ENCODE measurements at regions not wholly inside any gene's neighbourhood (a gene's known extent, or its start where the extent isn't known, plus 50 kb on each side); places are given as distances from the start of the nearest gene placed in this dataset.

DNA sequence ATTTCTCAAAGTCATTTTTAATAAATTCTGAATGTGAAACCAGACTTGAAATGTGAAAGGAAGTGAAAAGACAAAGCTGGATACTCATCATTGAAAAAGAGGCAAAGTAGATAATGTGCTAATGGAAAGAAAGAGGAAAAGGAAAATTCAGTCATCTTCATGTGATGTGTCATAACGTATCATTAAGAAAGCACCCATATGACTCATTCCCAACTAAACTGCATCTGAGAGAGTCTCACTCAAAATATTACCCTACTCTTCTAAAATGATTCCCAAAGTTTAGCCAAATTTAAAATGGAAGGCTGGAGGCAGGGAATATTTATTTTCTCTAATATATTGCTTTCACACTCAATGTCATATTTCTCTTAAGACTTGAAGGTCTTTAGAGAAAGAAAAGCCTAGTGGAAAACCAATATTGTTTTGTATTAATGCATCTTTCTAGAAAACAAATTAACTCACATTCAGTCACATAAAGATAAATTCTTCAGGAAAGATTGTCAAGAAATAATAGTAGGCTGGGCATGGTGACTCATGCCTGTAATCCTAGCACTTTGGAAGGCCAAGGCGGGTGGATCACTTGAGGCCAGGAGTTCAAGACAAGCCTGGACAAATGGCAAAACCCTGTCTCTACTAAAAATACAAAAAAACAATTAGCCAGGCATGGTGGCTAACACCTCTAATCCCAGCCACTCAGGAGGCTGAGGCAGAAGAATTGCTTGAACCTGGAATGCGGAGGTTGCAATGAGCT is 129.9 kb downstream of the SLC30A10 start:
- no peak for TF ChIP-seq EZH2phosphoT487 (IDR thresholded peaks at IDR 0.05; ENCODE audit: borderline replicate concordance)
- TF ChIP-seq, protein P1, sequence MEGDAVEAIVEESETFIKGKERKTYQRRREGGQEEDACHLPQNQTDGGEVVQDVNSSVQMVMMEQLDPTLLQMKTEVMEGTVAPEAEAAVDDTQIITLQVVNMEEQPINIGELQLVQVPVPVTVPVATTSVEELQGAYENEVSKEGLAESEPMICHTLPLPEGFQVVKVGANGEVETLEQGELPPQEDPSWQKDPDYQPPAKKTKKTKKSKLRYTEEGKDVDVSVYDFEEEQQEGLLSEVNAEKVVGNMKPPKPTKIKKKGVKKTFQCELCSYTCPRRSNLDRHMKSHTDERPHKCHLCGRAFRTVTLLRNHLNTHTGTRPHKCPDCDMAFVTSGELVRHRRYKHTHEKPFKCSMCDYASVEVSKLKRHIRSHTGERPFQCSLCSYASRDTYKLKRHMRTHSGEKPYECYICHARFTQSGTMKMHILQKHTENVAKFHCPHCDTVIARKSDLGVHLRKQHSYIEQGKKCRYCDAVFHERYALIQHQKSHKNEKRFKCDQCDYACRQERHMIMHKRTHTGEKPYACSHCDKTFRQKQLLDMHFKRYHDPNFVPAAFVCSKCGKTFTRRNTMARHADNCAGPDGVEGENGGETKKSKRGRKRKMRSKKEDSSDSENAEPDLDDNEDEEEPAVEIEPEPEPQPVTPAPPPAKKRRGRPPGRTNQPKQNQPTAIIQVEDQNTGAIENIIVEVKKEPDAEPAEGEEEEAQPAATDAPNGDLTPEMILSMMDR (conservative IDR thresholded peaks at IDR 0.05; ENCODE audit: low read length), result no peak
- H3K9ac ChIP-seq (ENCODE audit: low read depth, low read length, poor library complexity, severe bottlenecking), result no peak overlapping the region
- no peaks in the 10 kb centered on the region for H3K79me2 ChIP-seq (ENCODE audit: insufficient read depth, low read length)
- H3K9me2 ChIP-seq (replicated peaks; ENCODE audit: low read depth, low read length), result 0 out of 2 replicates have a peak, but pooled peaks cover 4% of the 10 kb centered on the region
- no peaks in the 10 kb centered on the region for H4K20me1 ChIP-seq (ENCODE audit: insufficient read depth, low read length, poor library complexity, severe bottlenecking)
- no peaks in the 10 kb centered on the region for H3K9me3 ChIP-seq (ENCODE audit: insufficient read depth, low read depth, low read length)
- no peaks in the 10 kb centered on the region for H3F3A ChIP-seq (ENCODE audit: low read depth)
- H2AFZ ChIP-seq (ENCODE audit: low read length), result no peak overlapping the region
- H3K4me2 ChIP-seq (ENCODE audit: low read depth, low read length, poor library complexity, severe bottlenecking), result no peak overlapping the region
- no peaks in the 10 kb centered on the region for H3K4me1 ChIP-seq (ENCODE audit: insufficient read depth, low read length, poor library complexity, severe bottlenecking)
- H3K27me3 ChIP-seq (ENCODE audit: insufficient read depth, low read length, poor library complexity, severe bottlenecking), result no peaks in the 10 kb centered on the region
- no peaks in the 10 kb centered on the region for H3K36me3 ChIP-seq (ENCODE audit: insufficient read depth, low read length)
- no peak overlapping the region for H3K4me3 ChIP-seq (ENCODE audit: low read length, poor library complexity, severe bottlenecking)

- Histone ChIP-seq H4K20me1 (ENCODE audit: insufficient read depth, low read length, poor library complexity, severe bottlenecking) (no peaks in the 10 kb centered on the region), H3K27me3 (ENCODE audit: insufficient read depth, low read length, poor library complexity, severe bottlenecking) (no peaks in the 10 kb centered on the region), H3K9ac (ENCODE audit: low read depth, low read length, poor library complexity, severe bottlenecking) (no peak overlapping the region), H3K9me3 (ENCODE audit: insufficient read depth, low read depth, low read length) (no peaks in the 10 kb centered on the region), H3F3A (ENCODE audit: low read depth) (no peaks in the 10 kb centered on the region), H3K36me3 (ENCODE audit: insufficient read depth, low read length) (no peaks in the 10 kb centered on the region), H3K79me2 (ENCODE audit: insufficient read depth, low read length) (no peaks in the 10 kb centered on the region), H3K9me2 (replicated peaks; ENCODE audit: low read depth, low read length) (0 out of 2 replicates have a peak, but pooled peaks cover 4% of the 10 kb centered on the region), H2AFZ (ENCODE audit: low read length) (no peak overlapping the region), H3K4me1 (ENCODE audit: insufficient read depth, low read length, poor library complexity, severe bottlenecking) (no peaks in the 10 kb centered on the region), H3K4me2 (ENCODE audit: low read depth, low read length, poor library complexity, severe bottlenecking) (no peak overlapping the region), H3K4me3 (ENCODE audit: low read length, poor library complexity, severe bottlenecking) (no peak overlapping the region)
- TF ChIP-seq EZH2phosphoT487 (IDR thresholded peaks at IDR 0.05; ENCODE audit: borderline replicate concordance), result no peak
- TF ChIP-seq, protein P1 (conservative IDR thresholded peaks at IDR 0.05; ENCODE audit: low read length), result no peak
Measured at GRCh38 chr1:219797683-219798082, 130.7 kb downstream of the SLC30A10 start.

DNA sequence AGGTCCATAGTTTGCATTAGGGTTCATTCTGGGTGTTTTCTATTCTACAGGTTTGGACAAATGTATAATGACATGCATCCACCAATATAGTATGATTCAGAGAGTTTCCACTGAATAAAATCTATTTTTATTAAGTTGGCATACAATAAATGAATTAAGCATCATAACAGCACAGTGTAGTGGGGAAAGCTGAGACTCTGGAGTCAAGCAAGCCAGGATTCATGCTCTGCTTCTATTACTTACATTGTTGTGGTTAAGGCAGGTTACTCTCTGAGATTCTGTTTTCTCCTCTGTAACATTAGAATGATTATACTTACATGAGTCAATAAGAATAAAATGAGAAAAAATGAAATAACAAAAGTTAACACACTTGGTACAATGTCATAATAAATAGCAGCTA is 131.3 kb downstream of the SLC30A10 start:
- Histone ChIP-seq H3K9me2 (replicated peaks; ENCODE audit: low read depth, low read length) (0 out of 2 replicates have a peak, but pooled peaks cover 4% of the 10 kb centered on the region), H3K4me2 (ENCODE audit: low read depth, low read length, poor library complexity, severe bottlenecking) (no peak overlapping the region), H3K27me3 (ENCODE audit: insufficient read depth, low read length, poor library complexity, severe bottlenecking) (no peaks in the 10 kb centered on the region), H2AFZ (ENCODE audit: low read length) (no peak overlapping the region), H3K9ac (ENCODE audit: low read depth, low read length, poor library complexity, severe bottlenecking) (no peak overlapping the region), H3K4me3 (ENCODE audit: low read length, poor library complexity, severe bottlenecking) (no peak overlapping the region), H3F3A (ENCODE audit: low read depth) (no peaks in the 10 kb centered on the region), H4K20me1 (ENCODE audit: insufficient read depth, low read length, poor library complexity, severe bottlenecking) (no peaks in the 10 kb centered on the region), H3K36me3 (ENCODE audit: insufficient read depth, low read length) (no peaks in the 10 kb centered on the region), H3K79me2 (ENCODE audit: insufficient read depth, low read length) (no peaks in the 10 kb centered on the region), H3K4me1 (ENCODE audit: insufficient read depth, low read length, poor library complexity, severe bottlenecking) (no peaks in the 10 kb centered on the region), H3K9me3 (ENCODE audit: insufficient read depth, low read depth, low read length) (no peaks in the 10 kb centered on the region)
- TF ChIP-seq, protein P1 (conservative IDR thresholded peaks at IDR 0.05; ENCODE audit: low read length), result no peak
- TF ChIP-seq EZH2phosphoT487 (IDR thresholded peaks at IDR 0.05; ENCODE audit: borderline replicate concordance), result no peak
